H9 (cell line): ENCODE measurements at regions not wholly inside any gene's neighbourhood (a gene's known extent, or its start where the extent isn't known, plus 50 kb on each side); places are given as distances from the start of the nearest gene placed in this dataset.
A peak's percentile ranks its signal among the peaks of the same experiment; 100 is the strongest.

Source experiments
- DNase-seq: peaks from one replicate; pipeline ENCODE4 v3.0.0-alpha.2; 2017
- H2AFZ ChIP-seq: one replicate; pipeline ENCODE4 v1.6.1; 2013; ENCODE audit warnings: mild to moderate bottlenecking, low read length, control low read depth, moderate library complexity
- H2AK5ac ChIP-seq: 2 replicates; pipeline ENCODE4 v1.6.1; 2013; ENCODE audit warnings: low read length, control low read depth, mixed read lengths; ENCODE audit not compliant: insufficient read length
- H2BK120ac ChIP-seq: one replicate; pipeline ENCODE4 v1.6.1; 2013; ENCODE audit warnings: low read depth, mild to moderate bottlenecking, low read length, control low read depth, inconsistent platforms; ENCODE audit not compliant: poor library complexity, severe bottlenecking
- H2BK12ac ChIP-seq: 2 replicates; pipeline ENCODE4 v1.6.1; 2013; ENCODE audit warnings: low read length, control low read depth, mixed read lengths, low read depth; ENCODE audit not compliant: insufficient read length
- H2BK15ac ChIP-seq: 2 replicates; pipeline ENCODE4 v1.6.1; 2013; ENCODE audit warnings: low read depth, low read length, control low read depth
- H2BK20ac ChIP-seq: one replicate; pipeline ENCODE4 v1.6.1; 2013; ENCODE audit warnings: low read depth, mild to moderate bottlenecking, low read length, control low read depth, inconsistent platforms; ENCODE audit not compliant: poor library complexity, severe bottlenecking
- H2BK5ac ChIP-seq: 2 replicates; pipeline ENCODE4 v1.6.1; 2013; ENCODE audit warnings: low read length, control low read depth, mixed read lengths; ENCODE audit not compliant: insufficient read length
- H3K14ac ChIP-seq: 2 replicates; pipeline ENCODE4 v1.6.1; 2013; ENCODE audit warnings: low read length, control low read depth; ENCODE audit not compliant: insufficient read depth
- H3K18ac ChIP-seq: 2 replicates; pipeline ENCODE4 v1.6.1; 2013; ENCODE audit warnings: low read depth, mild to moderate bottlenecking, mixed read lengths, low read length, control low read depth; ENCODE audit not compliant: insufficient read length
- H3K23ac ChIP-seq: 2 replicates; pipeline ENCODE4 v1.6.1; 2013; ENCODE audit warnings: low read length, control low read depth, mixed read lengths, low read depth; ENCODE audit not compliant: insufficient read length
- H3K23me2 ChIP-seq: 2 replicates; pipeline ENCODE4 v1.6.1; 2013; ENCODE audit warnings: low read depth, mild to moderate bottlenecking, mixed read lengths, low read length, control low read depth; ENCODE audit not compliant: insufficient read length, poor library complexity, severe bottlenecking
- H3K27ac ChIP-seq: 2 replicates; pipeline ENCODE4 v1.5.1; 2013; ENCODE audit warnings: low read length, control low read depth, mixed read lengths, low read depth; ENCODE audit not compliant: insufficient read length
- H3K27me3 ChIP-seq: 2 replicates; pipeline ENCODE4 v1.6.1; 2013; ENCODE audit warnings: low read length, control low read depth, inconsistent platforms; ENCODE audit not compliant: insufficient read depth
- H3K4ac ChIP-seq: 2 replicates; pipeline ENCODE4 v1.6.1; 2013; ENCODE audit warnings: low read depth, mild to moderate bottlenecking, control low read depth, inconsistent platforms, low read length, moderate library complexity
- H3K4me1 ChIP-seq: 2 replicates; pipeline ENCODE4 v1.6.1; 2013; ENCODE audit warnings: low read length, control low read depth, inconsistent platforms; ENCODE audit not compliant: insufficient read depth
- H3K4me2 ChIP-seq: 2 replicates; pipeline ENCODE4 v1.6.1; 2013; ENCODE audit warnings: low read length, control low read depth, mixed read lengths; ENCODE audit not compliant: insufficient read length, insufficient read depth
- H3K56ac ChIP-seq: 2 replicates; pipeline ENCODE4 v1.6.1; 2013; ENCODE audit warnings: low read depth, mild to moderate bottlenecking, mixed read lengths, low read length, control low read depth; ENCODE audit not compliant: insufficient read length
- H3K79me1 ChIP-seq: 2 replicates; pipeline ENCODE4 v1.6.1; 2013; ENCODE audit warnings: low read depth, mild to moderate bottlenecking, moderate library complexity, low read length, control low read depth, inconsistent platforms; ENCODE audit not compliant: insufficient read depth, poor library complexity, severe bottlenecking
- H3K79me2 ChIP-seq: 2 replicates; pipeline ENCODE4 v1.6.1; 2013; ENCODE audit warnings: low read length, control low read depth, inconsistent platforms; ENCODE audit not compliant: insufficient read depth
- H3K9ac ChIP-seq: 2 replicates; pipeline ENCODE4 v1.6.1; 2013; ENCODE audit warnings: low read length, control low read depth, mixed read lengths; ENCODE audit not compliant: insufficient read length; ENCODE audit errors: extremely low read depth
- H3K9me3 ChIP-seq: one replicate; pipeline ENCODE4 v1.6.1; 2013; ENCODE audit warnings: low read depth, low read length, inconsistent platforms; ENCODE audit not compliant: control insufficient read depth
- H3T11ph ChIP-seq: one replicate; pipeline ENCODE4 v1.6.1; 2013; ENCODE audit warnings: mild to moderate bottlenecking, low read length, control low read depth, inconsistent platforms
- H4K20me1 ChIP-seq: one replicate; pipeline ENCODE4 v1.6.1; 2013; ENCODE audit not compliant: control insufficient read depth, insufficient read length, insufficient read depth
- H4K5ac ChIP-seq: 2 replicates; pipeline ENCODE4 v1.6.1; 2013; ENCODE audit warnings: low read depth, mild to moderate bottlenecking, mixed read lengths, low read length, control low read depth; ENCODE audit not compliant: insufficient read length
- H4K8ac ChIP-seq: replicated peaks from 2 replicates; pipeline ENCODE4 v1.6.1; 2013; ENCODE audit warnings: low read length, control low read depth, mixed read lengths, low read depth; ENCODE audit not compliant: insufficient read length
- H4K91ac ChIP-seq: 2 replicates; pipeline ENCODE4 v1.6.1; 2013; ENCODE audit warnings: low read depth, mild to moderate bottlenecking, moderate library complexity, mixed read lengths, low read length, control low read depth; ENCODE audit not compliant: insufficient read length
- H3K27ac Mint-ChIP-seq, 3 experiments: 2 replicates in 2 of 3; 3 replicates in 1 of 3; pipeline ENCODE4 v1.8.0; 2020 to 2021; ENCODE audit warnings: mixed read lengths in 3 of 3, mild to moderate bottlenecking in 1 of 3, moderate library complexity in 1 of 3
- H3K27me3 Mint-ChIP-seq: 2 replicates; pipeline ENCODE4 v1.8.0; 2021; ENCODE audit warnings: low read depth, mild to moderate bottlenecking, moderate library complexity, mixed read lengths
- H3K36me3 Mint-ChIP-seq, 3 experiments: 2 replicates in 2 of 3; 3 replicates in 1 of 3; pipeline ENCODE4 v1.8.0; 2020 to 2021; ENCODE audit warnings: low read depth in 3 of 3, mixed read lengths in 3 of 3; ENCODE audit not compliant: insufficient read depth in 1 of 3
- H3K4me1 Mint-ChIP-seq, 2 experiments: 2 replicates each; pipeline ENCODE4 v1.8.0; 2020; ENCODE audit warnings: mixed read lengths in 2 of 2
- H3K4me3 Mint-ChIP-seq, 2 experiments: 2 replicates in 1 of 2; 3 replicates in 1 of 2; pipeline ENCODE4 v1.8.0; 2020 to 2021; ENCODE audit warnings: mild to moderate bottlenecking in 2 of 2, mixed read lengths in 2 of 2, moderate library complexity in 1 of 2
- H3K9me3 Mint-ChIP-seq, 2 experiments: 2 replicates in 1 of 2; 3 replicates in 1 of 2; pipeline ENCODE4 v1.8.0; 2020; ENCODE audit warnings: mild to moderate bottlenecking in 2 of 2, mixed read lengths in 2 of 2, moderate library complexity in 1 of 2
- WGBS: extraction: QIAGEN DNeasy Blood & Tissue Kit; methylation state at CpG from one replicate; pipeline ENCODE4 v1.1.7; 2013; ENCODE audit warnings: missing lambda C conversion rate, low lambda C conversion rate, mixed read lengths; ENCODE audit not compliant: insufficient read length; ENCODE audit errors: extremely low coverage; 5-methylcytosine and 5-hydroxymethylcytosine counted together
- TF ChIP-seq, protein P1 (sequence below): fragments of 200-600 bp; sonication (generic); conservative IDR thresholded peaks from 3 replicates; pipeline ENCODE4 v1.8.0; 2021; ENCODE audit warnings: antibody characterized with exemption, mild to moderate bottlenecking

DNA sequence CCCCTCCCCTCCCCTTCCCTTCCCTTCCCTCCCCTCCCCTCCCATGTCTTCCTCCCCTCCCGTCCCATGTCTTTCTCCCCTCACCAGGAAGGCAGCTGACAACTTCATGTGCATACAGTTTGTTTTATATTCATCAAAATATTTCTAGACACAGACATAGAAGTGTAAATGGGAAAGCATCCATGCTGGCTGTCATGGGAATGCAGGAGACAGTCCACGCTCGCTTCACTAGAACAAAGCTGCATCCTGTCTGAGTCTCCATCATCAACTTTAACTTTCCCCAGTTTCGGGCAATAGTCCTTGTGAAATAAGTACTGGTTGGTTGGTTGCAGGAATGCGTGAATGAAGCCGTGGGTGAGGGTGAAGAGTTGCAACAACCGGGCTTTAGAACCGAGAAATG lies 226.9 kb downstream of the DCDC2C start:
- Histone ChIP-seq H2BK15ac (no peak overlapping the region), H3K79me2 (no peaks in the 10 kb centered on the region), H3K14ac (no peak overlapping the region), H2BK5ac (no peak overlapping the region), H4K20me1 (no peaks in the 10 kb centered on the region), H3K27me3 (no peaks in the 10 kb centered on the region), H3K27ac (no peak overlapping the region), H4K5ac (no peak overlapping the region), H2BK12ac (no peak overlapping the region), H3K23me2 (no peaks in the 10 kb centered on the region), H4K8ac (no peak overlapping the region), H3K23ac (no peak overlapping the region), H3K4ac (no peak overlapping the region), H3K4me1 (no peaks in the 10 kb centered on the region), H4K91ac (no peak overlapping the region), H3K79me1 (no peaks in the 10 kb centered on the region), H2AFZ (no peak overlapping the region), H2AK5ac (no peak overlapping the region), H3K9ac (no peak overlapping the region), H3K9me3 (no peaks in the 10 kb centered on the region), H2BK20ac (no peak overlapping the region), H3K4me2 (no peak overlapping the region), H3T11ph (no peak overlapping the region), H3K18ac (no peak overlapping the region), H3K56ac (no peak overlapping the region), H2BK120ac (no peak overlapping the region)
- Mint-ChIP-seq H3K4me3 (no peak overlapping the region), H3K27me3 (no peaks in the 10 kb centered on the region), H3K36me3 (peaks cover under 1 to 6% (median 3%) of the 10 kb centered on the region in 3 experiments; a peak in 4 of 7 replicates), H3K9me3 (peaks cover 6 to 16% of the 10 kb centered on the region in 2 experiments; a peak in 4 of 5 replicates), H3K27ac (peak overlapping the region in 1 of 3 experiments; percentile 35; a peak in 1 of 7 replicates), H3K4me1 (no peaks in the 10 kb centered on the region)
- DNase-seq, result no peak
- no CpG with 5 or more reads among the region's 8 CpGs for WGBS
- TF ChIP-seq, protein P1, sequence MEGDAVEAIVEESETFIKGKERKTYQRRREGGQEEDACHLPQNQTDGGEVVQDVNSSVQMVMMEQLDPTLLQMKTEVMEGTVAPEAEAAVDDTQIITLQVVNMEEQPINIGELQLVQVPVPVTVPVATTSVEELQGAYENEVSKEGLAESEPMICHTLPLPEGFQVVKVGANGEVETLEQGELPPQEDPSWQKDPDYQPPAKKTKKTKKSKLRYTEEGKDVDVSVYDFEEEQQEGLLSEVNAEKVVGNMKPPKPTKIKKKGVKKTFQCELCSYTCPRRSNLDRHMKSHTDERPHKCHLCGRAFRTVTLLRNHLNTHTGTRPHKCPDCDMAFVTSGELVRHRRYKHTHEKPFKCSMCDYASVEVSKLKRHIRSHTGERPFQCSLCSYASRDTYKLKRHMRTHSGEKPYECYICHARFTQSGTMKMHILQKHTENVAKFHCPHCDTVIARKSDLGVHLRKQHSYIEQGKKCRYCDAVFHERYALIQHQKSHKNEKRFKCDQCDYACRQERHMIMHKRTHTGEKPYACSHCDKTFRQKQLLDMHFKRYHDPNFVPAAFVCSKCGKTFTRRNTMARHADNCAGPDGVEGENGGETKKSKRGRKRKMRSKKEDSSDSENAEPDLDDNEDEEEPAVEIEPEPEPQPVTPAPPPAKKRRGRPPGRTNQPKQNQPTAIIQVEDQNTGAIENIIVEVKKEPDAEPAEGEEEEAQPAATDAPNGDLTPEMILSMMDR, result no peak
